GM19468 (cell line): ENCODE measurements at regions not wholly inside any gene's neighbourhood (a gene's known extent, or its start where the extent isn't known, plus 50 kb on each side); places are given as distances from the start of the nearest gene placed in this dataset.

Source experiments
- ATAC-seq: cut with Tn5 transposase; IDR thresholded peaks from one replicate; pipeline ENCODE4 v1.9.1; 2021; ENCODE audit warnings: mild to moderate bottlenecking, moderate library complexity, moderate number of reproducible peaks; ENCODE audit not compliant: unreplicated experiment; ENCODE audit errors: extremely low read depth

DNA sequence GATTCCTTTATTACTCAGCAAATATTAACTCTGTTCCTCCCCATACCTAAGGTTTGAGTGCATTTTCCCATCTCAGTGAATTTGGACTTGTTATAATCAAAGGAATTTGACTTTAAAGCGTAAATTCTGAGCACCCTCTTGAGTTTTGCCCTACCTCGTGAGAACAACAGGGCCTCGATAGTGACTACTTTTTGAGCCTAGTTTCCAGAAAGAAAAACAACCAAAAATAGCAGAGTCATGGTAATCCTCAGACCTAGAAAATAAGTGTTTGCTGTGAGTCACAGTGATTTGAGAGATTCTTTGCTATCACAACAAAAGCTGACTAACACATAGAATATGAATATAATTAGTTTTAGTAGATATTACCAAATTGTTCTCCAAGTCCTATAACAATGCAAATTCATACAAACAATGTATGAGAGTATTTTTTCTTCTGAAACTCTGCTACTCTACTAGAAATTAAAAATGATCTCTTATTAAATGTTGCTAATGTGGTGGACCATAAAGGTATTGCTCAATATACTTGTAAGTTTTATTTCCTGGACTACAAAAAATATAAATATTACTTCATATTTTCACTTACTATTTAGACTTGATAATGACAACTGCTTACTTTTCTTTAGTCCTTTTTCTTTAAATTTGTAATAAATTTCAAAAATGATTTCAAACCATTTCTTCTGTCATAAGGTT lies 759.7 kb downstream of the BRINP1 start:
- no peak for ATAC-seq

DNA sequence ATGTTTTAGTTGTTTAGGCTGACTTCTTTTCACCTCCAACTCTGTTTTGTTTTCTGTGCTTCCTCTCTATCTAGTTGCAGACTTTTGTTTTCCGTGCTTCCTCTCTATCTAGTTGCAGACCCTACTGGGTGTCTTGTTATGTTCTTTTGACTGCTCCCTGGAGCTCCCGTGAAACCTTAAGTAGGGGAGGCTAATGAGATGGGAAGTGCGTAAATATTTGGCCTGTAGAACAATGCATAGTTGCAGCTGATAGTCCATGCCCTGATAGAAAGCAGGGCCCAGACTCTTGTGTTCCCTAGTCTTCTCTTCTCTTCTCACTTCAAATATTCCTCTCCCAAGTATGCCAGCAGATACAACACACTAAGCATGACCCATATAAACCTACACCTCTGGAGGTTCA lies 757.0 kb downstream of the BRINP1 start:
- ATAC-seq: no peak

DNA sequence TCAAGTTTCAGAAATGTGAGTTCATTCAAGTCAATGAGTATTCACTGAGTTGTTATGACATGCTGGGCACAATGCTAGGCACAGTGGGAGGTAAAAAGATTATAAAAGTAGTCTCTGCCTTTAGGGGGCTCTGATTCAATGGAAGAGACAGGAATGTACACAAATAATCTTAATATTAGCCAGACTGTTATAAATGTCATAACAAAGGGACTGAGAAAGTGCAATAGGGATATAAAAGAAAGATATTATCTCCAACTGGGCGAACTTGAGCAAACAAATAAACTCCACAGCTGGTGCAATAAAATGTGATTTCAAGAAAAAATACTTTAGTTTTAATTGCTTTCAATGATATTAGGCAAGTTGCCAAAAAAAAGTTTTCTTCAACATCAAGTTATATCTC lies 755.2 kb downstream of the BRINP1 start:
- ATAC-seq: no peak

DNA sequence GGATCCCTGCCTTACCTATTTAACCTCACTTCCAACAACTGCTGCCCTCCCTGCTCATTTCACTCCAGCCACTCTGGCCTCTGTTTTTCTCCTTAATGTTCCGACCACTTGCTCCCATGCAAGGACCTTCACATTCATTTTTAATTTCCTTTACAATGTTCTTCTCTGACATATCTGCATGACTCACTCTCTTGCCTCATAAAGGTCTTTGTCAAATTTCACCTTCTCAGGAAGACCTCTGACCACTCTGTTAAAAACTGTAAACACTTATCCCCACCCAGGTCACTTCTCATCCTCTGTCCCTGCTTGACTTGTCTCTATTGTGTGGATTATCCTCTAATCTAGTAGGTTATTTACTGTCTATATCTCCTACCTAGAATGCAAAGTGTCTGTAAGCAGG lies 751.2 kb downstream of the BRINP1 start:
- no peak for ATAC-seq

DNA sequence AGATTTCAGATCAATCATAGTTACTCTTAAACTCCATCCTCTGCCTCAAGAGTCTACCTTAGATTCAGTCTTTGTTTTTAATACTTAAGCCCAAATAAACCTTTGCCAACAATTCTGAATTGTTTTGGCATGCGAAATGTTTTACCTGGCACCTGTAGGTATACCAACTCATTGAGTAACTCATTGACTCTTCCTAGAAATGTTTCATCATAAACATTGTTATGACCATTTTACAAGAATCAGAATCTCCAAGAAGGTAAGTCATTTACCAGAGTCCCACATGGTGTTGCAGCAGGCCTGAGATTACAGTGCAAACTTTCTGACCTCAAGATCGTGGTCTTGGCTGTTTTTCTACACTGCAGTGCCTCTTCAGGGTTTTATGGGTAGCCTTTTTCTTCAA lies 750.4 kb downstream of the BRINP1 start:
- ATAC-seq: no peak

DNA sequence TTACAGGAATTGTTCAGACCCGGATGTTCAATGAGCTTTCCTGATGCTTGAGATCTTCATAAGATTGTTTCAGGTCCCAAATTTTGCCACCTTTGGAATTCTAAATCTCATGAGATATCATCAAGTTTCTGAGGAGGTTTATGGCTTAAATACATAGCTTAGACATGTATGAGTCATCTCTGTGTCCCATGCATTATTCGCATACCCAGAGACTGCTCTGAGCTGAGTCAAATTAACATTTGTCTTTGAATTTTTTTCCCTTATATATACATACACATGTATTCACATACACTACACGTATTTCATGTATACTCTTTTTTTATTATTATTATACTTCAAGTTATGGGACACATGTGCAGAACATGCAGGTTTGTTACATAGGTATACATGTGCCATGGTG lies 744.6 kb downstream of the BRINP1 start:
- ATAC-seq: no peak

DNA sequence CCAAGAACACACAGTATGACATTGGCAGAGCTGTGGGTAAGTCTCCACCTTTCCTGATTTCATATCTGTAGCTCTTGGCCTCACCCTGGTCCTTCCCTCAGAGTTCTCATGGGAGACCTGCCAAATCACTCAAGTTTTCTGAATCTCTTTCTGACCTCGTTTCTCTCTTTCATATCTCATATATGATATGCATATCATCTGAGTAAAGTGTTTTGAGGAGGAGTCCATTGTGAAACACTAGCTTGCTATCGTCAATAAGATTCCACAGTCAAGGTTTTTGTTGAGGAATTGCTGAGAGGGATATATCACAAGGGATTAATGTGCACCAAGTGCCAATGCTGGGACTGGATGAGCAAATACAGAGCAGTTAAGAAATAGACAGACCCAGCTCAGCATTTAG lies 739.2 kb downstream of the BRINP1 start:
- ATAC-seq: no peak

DNA sequence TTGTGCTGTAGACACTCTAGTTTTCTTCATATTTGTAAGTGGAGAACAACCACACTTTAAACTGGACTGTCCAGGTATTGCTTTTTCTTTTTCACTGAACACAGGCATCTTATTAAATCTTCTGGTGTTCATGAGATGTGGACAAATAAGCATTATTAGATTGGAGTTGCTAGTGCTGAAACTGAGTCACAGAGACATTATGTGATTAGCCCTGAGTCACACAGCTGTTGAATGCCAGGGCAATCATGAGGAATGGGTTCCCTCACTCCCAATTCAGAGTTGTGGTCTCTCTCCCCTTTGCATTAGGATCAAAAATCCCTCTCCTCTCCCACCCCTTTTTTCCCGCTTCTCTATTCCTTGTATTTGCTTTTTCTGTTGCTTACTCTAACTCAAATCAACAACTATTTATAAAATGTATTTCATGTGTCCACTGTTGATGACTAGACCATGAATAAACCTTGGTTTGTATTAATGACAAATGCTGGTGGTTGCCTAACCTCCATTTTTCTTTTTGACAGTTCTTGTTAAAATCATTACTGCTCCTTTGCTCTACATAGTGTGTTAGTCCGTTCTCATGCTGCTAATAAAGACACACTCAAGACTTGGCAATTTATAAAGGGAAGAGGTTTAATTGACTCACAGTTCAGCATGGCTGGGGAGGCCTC lies 738.2 kb downstream of the BRINP1 start:
- no peak for ATAC-seq

DNA sequence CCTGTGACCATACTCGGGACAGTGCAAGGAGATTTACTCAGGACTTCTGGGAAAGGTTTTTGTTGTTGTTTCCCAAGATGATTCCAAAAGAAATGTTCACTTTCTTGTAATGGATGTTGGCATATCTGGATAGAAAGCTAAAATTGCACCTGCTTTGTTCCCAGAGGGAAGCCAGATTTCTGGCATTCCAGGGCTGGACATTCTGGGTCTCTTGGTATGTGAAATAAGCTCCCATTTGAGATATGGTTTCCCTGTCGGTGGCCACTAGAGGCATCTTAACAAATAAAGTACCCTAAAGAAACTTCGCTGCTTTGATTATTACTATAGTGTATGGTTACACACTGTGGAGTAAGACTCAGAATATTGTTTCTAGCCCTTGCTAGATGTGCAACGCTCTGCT lies 737.3 kb downstream of the BRINP1 start:
- ATAC-seq: no peak

DNA sequence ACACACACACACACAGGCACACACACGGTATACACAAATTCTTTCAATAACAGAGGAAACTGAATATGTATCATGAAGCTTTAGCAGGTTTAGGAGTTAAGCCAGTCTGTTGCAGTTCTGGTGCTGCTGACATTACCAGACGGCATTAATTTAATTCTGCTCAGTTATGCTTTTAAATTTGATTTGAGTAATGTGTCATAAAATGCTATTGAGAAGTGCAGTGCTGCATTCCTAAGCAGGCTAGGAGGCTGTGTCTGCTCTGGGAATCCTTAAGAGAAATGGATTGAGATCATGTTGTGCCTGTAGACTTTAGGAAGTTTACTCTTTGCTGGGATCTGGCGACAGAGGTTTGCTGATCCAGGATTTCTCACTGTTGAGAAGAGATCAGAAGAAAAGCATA lies 733.8 kb downstream of the BRINP1 start:
- no peak for ATAC-seq

DNA sequence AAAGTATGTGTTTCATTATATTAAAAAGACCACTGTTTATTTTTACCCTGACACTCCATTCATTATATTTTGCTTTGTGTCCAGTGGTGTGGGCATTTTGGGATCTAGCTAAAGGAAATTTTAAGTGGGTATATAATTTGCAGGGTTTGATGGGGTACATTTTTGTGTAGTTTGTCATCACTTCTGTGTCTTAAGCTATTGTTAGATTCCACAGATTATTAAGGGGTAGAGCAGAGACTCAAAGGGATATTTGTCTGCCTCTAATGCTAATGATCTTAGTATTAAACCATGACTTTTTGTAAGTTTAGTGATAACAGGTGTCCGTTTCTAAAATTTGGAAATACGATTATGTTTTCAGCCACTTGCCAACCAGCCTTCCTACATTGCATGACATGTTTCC lies 731.6 kb downstream of the BRINP1 start:
- ATAC-seq: no peak

DNA sequence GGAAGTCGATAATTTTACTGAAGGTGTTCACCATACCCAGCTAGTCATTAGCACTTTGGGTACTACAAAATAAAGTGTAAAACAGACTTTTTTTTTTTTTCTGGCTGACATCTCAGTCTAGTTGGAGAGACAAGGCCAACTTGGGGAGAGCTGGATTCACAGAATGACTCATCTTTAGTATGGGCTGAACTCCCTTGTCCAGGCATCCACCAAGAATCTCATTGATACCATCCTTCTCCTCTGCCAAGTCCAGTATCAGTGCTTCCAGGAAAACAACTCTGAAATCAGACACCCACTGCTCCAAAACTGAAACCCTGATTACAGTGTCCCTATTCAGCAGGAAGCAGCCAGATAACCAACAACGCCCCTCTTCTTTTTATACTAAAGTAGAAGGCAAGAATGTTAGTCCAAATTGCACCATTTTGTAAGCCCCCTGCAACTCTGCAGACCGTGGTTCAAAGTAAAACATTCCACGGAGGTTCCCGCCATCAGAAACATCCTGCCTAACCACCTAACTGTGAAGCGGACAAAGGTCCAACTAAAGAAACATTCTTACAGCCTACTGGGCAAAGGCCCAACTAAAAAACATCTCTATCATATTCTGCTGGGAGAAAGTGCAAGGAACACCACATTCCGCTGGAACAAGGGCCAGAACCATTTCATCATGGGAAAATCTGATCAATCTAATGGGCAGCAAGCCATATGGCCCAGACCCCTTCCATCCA lies 728.2 kb downstream of the BRINP1 start:
- ATAC-seq: no peak

DNA sequence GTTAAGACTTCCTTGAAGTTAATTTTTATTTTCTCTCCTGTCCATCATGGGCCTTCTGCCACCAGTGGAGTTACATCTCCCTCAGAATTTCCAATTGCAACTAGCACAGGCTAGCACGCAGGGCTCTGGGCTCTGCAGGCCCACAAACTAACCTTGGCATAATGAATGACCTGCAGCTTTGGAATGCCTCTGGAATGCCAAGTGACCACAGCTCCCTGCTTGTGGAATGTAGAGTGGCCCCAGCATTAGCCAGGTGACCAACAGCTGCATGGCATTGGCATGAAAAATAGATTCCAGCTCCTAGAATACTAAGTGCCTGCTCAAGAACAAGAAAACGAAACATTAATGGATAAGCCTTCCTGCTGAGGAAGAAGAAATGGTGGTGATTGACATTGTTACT lies 726.1 kb downstream of the BRINP1 start:
- no peak for ATAC-seq

DNA sequence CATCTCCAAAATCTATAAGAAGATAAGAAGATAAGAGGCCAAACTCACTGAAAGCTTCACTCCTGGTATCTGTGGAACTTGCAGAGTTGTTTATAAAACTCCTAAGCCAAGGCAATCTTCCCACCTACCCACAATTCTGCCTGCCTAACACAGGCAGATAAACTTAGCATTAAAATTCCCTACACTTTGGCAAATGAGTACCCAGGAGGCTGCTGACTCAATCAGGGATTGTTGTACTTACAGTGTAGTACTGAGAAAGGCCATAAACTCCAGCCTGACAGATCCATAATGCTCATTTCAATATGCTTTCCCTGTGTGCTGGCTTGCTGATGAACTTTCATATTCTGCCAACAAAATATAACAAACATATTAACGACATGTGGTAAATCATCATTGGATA lies 725.2 kb downstream of the BRINP1 start:
- ATAC-seq: no peak

DNA sequence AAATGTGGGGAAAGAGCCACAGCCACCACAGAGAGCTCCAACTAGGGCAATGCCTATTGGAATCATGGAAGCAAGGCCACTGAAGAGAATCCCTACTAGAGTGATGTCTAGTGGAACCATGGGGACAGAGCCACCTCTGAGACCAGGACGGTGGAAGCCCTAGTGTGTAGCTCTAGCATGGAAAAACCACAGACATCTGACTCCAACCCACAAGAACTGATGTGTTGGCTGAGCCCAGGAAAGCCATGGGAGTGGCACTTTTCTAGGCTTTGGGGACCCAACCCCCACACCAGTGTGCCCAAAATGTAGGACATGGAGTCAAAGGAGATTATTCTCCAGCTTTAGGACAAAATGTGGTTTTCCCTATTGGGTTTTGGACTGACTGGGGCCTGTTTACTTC lies 721.9 kb downstream of the BRINP1 start:
- no peak for ATAC-seq

DNA sequence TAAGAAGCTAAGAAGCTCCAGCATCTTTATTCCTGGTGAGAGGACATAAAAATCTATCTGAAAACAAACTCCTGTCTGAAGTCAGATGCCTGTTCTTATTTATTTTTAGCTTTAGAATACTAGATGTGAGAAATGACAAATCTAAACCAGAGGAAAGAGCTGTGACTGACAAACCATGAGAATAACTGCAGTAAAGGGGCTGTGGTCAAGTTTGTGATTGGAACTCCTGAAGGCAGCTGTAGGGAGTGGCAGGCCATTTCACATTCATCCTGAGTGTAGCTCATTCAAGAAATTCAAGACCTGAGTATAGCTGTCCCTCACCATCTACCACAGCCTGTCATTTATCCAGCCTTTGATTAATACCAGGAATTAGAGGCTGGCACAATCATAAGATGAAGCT lies 718.8 kb downstream of the BRINP1 start:
- ATAC-seq: no peak

DNA sequence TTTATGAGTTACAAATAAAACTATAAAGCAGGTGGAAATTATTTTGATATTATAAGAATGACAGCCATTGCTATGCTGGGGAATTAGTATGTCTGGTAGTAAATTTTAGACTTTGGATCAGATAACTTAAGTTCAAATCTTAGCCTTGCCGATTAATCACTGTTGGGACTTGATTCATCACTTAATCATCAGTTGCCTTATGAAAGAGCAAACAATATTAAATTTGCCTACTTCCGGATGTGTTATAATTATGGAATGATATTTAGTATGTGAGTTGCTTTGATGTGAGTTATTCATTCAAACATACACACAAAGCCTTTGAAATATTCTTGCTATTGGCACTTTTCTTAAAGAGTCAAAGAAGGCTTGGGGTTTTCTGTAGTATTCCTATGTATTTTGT lies 717.7 kb downstream of the BRINP1 start:
- ATAC-seq: no peak

DNA sequence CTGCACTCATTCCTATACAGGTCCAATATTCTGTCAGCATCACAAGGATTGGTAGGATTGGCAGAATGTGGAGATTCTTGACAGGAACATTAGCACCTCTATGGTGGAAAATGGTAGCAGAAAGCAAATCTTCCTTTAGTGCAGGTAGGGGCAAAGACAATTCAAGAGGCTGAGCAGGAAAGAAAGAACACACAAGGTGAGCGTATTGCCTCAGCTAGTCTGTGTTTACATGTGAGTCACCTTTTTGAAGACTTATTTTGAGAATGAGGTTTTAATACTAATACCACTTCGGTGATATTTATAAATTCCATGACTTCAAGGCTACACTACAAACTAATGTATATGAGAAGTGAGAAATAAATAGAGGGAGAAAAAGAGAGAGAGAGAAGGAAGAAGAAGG lies 717.0 kb downstream of the BRINP1 start:
- ATAC-seq: no peak

DNA sequence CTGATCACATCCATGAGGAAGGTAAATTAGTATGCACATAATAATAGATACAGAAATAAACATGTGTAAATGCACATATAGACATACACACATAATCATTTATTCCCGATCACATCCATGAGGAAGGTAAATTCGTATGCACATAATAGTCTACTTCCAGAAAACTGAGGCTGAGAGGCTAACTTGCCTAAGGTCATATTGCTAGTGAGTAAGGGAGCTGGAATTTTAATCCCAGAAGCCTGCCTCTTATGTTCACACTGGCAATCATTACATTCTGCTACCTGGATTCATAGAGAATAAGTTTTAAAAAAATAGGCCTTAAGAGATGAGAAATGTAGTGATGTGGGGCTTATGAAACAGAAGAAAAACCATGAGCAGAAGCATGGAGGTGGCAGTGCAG lies 716.3 kb downstream of the BRINP1 start:
- no peak for ATAC-seq

DNA sequence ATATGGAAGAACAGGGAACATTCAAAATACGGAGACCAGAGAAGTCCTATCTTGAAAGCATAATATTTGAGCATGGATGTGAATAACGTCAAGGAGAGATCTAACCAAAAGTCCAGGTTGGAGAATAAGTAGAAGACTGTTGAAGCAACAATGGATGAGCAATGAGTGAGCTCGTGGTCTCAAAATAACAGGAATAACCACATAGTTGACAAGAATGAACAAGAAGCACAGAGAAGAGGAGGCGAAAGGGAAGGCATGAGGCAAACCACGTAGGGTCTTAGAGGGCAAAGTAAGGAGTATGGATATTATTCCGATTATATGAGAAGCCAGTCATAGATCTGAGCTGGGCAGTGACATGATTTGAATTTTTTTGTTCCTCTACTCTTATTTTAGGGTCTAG lies 710.2 kb downstream of the BRINP1 start:
- no peak for ATAC-seq

DNA sequence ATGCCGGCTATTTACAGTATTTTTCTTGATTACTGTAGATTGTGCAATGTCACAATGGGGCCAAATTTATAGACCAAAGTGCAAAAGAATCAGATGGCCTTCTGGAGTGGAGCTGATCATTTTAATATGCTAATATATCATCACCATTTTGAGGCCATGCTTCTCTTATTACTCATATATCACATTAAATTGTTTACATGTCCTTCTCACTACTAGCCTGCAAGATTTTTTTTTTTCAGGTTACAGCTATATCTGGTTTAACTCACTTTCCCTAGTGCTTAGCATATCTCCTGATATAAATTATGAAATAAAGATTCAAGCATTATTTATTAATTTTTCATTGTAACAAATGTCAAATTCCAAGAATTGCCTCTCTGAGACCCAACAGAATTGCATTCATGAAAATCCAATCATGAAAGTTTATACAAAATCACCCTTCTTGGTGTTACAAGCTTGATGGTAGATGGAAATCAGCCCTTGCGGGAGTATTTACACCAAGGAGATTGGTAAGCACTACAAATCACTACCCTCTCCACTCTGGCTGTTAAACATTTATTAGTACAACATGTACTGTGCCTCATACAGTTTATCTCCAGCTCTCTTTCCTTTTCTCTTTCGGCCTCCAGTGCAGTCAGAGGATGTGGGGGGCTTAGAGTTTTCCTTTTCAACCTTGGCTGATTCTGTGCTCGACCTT lies 703.9 kb downstream of the BRINP1 start:
- ATAC-seq: no peak
